ENCODE measurements at regions not wholly inside any gene's neighbourhood (a gene's known extent, or its start where the extent isn't known, plus 50 kb on each side); places are given as distances from the start of the nearest gene placed in this dataset.
"Not testable (repeated sequence)": the region's sequence is repeated elsewhere in the genome, so short reads cannot be mapped to it uniquely, and the experiment has no call there.

DNA sequence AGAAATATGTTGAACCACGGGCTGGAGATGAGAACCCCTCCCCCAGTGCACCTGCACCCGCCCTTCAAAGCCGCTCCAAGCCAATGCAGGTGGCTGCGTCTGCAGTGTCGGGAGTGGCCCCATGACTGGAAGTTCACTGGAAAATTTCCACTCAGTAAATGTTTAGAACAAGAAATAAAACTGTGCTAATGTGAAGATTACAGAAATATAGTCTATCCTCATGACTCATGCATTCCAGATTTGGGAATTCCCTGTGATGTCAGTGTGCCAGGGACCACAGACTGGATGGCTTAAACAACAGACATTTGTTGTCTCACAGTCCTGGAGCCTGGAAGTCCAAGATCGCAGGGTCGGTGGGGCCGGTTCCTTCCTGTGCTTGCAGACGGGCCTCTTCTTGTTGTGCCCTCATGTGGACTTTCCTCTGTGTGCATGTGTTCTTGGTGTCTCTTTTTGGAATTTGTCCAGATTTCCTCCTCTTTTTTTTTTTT, 3967.0 kb upstream of the TPTE start:
- DNase-seq (ENCODE audit: low read depth in 1 of 2, low spot score in 1 of 2) = not testable (repeated sequence)

DNA sequence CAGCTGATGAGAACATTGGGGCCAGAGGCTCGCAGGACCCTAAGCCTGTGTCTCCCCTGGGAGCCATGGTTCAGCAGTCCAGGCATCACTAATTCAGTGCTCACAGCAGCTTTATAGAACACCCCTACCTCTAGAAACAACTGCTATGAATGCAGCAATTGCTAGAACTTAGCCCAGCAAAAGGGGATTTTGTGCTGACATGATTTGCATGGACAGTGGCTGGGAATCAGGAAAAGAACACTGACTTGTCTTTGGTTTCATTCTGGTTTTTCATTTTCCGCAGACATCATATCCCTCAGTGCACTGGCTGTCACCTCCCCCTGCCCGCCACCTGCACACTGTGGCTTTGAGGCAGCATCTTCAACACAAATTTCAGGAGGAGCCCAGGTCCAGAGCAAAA, 3964.9 kb upstream of the TPTE start:
- DNase-seq (ENCODE audit: low read depth in 1 of 2, low spot score in 1 of 2) = not testable (repeated sequence)

DNA sequence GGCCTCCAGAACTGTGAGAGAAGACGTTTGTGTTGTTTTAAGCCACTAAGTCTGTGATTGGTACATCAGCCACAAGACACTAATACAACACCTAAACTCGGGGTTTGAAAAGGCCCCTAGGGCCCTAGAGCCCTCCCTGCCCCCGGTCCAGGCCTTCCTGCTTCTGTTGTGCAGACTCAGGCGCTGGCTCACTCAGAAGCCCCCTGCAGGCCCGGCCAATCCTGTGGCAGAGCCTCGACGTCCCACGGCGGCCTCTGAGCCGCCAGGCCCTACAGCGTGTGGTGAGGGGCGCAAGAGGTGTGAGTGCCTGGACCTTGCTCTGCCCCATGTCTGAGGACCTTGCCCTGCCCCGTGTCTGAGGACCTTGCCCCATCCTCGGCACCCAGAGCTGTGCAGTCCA, 3964.0 kb upstream of the TPTE start:
- DNase-seq (ENCODE audit: low read depth in 1 of 2, low spot score in 1 of 2) = not testable (repeated sequence)

DNA sequence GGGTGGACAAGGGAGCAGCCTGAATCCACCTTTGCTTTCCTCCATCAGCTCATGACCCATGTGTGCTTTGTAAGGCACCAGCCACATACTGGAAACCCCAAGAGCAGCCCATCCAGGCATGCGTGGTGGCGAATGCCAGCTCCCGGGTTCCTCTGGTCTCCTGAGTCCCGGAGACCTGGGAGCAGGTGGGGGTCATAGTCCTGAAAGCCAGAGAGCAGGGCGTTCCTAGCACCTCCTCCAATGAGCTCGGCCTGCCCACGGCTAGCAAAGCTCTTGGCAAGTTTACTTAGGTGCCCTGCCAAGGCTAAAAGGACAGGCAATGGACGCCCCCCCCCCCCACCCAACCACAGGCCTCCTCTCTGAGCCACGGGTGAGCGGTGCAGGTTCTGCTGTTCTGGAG, 3960.2 kb upstream of the TPTE start:
- DNase-seq (ENCODE audit: low read depth in 1 of 2, low spot score in 1 of 2) = not testable (repeated sequence)

DNA sequence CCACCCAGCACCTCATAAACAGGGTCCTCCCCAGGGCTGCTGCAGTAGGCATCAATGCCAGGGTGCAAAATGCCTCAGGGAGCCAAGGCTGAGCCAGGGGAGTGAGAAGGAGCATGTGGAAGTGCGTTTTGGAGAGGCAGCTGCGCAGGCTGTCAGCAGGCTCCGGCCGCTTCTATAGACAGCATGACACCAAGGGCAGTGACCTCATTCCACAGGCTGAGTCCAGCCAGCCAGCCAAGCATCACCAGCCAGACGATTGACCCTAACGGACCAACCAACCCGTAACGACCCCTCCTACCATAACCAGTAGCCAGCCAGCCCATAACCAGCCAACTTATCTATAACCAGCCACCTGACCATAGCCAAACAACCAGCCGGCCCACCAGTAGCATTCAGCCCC, 3959.8 kb upstream of the TPTE start:
- not testable (repeated sequence) for DNase-seq (ENCODE audit: low read depth in 1 of 2, low spot score in 1 of 2)

DNA sequence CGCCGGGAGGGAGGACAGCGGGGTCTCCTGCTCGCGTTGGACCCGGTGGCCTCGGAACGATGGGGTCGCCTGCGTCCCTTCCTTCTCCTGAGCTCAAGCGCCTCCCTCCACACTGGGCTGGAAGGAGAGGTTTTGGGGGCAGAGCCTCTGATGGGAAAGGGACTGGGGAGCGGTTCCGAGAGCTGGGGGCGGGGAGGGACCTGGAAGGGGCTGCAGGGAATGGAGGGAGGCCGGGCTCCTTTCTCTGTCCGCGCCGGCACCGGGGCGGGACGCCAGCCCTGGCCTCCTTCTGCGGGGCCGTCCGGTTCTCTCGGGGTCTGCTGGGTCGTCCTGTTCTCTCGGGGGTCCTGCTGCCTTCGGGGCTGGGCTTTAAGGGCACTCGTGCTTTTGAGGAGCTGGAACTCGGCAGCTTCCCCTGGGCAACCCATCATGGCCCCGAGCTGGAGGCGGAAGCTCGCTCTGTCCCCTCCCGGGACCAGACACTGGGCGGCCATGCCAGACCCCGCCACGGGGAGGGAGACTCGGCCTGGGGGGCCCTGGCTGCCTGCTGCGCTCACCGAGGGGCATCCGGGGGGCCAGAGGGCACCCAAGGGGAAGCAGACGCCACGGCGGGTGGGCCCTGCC, 3956.7 kb upstream of the TPTE start:
- not testable (repeated sequence) for DNase-seq (ENCODE audit: low read depth in 1 of 2, low spot score in 1 of 2)

DNA sequence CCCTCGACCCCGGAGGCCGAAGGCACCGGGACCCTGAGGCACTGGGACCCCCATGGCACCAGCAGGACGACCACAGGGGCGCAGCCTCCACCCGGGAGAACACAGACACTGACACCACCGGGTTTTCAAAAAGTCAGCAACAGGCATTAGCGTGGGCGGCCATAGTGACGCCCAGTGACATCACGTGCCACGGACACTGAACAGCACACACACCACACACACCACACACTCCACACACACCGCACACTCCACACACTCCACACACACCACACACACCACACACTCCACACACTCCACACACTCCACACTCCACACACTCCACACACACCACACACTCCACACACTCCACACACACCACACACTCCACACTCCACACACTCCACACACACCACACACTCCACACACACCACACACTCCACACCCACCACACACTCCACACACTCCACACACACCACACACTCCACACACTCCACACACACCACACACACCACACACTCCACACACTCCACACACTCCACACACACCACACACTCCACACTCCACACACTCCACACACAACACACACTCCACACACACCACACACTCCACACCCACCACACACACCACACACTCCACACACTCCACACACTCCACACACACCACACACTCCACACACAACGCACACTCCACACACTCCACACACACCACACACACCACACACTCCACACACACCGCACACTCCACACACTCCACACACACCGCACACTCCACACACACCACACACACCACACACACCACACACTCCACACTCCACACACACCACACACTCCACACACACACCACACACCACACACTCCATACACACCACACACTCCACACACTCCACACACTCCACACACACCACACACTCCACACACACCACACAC, 3955.9 kb upstream of the TPTE start:
- DNase-seq (ENCODE audit: low read depth in 1 of 2, low spot score in 1 of 2) = peak in 1 of 2 donors; percentile 10

DNA sequence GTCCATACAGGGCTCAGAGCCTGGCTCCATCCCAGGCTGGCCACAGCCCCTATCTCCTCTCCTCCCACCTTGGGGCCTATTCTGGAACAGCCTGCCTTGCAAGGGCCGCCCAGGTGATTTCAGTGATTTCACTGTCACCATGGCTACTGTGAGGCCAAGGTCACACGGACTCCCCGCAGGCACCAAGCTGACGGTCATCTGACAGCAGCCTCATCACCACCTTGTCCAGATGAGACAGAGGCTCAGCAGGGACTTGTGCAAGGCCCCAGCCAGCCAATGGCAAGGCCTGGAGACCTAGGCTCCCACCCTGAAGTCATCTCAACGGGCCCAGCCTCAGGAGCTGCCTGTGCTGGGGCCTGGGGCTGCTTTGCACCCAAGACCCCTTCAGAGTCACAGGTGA, 3953.8 kb upstream of the TPTE start:
- not testable (repeated sequence) for DNase-seq (ENCODE audit: low read depth in 1 of 2, low spot score in 1 of 2)

DNA sequence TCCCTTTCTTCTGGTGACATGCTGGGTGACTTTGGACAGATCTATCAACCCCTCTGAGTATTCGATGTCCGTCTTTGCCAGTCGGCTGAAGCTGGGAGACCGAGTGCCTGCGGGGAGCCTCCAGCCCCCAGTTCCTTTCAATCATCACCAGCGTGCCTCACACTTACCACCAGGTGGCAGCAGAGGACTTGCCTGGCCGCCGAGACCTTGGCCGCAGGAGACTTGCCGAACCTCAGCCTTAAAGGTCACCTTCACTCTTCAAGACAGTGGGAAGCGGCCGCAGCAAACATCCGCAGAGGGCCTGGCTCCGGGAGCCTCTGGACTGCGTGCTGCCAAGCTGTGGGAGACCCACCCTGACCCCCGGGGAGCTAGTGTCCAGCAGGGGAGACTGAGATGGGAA, 3952.2 kb upstream of the TPTE start:
- not testable (repeated sequence) for DNase-seq (ENCODE audit: low read depth in 1 of 2, low spot score in 1 of 2)

DNA sequence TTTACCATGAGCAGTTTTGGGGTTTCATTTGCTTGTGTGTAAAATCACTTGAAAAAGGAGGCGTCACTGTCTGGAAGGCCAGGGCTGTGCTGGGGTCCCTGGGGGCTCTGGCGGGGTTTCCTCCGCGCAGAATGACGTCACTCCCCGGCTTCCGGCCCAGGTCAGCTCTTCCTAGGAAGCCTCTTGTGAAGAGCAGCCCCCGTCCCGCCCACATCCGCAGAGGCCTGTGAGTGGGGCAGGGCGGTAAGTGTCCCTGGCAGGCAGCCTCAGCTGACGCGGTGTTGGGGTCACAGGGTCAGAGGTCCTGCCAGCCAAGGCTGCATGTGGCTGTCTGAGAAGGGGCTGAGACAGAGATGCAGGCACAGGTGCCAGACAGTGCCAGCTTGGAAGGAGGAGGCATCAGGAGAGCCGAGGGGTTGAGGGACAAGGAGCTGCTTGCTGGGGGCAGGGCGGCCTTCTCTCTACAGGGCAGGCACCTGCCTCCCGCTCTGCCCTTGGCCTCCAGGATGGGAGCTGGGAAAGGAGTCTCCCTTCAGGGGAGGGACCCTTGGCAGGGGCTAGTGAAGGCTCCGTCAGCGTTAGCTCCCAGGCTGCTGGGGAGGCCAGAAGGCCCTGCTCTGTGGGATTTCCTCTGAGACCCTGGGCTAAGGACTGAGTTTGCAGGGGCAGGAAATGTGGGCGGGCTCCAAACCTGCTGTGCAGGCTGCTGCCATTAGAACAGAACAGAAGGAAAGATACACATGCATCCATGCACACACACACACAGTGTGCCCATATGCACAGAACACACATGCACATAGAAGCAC, 3951.6 kb upstream of the TPTE start:
- DNase-seq (ENCODE audit: low read depth in 1 of 2, low spot score in 1 of 2) = not testable (repeated sequence)

DNA sequence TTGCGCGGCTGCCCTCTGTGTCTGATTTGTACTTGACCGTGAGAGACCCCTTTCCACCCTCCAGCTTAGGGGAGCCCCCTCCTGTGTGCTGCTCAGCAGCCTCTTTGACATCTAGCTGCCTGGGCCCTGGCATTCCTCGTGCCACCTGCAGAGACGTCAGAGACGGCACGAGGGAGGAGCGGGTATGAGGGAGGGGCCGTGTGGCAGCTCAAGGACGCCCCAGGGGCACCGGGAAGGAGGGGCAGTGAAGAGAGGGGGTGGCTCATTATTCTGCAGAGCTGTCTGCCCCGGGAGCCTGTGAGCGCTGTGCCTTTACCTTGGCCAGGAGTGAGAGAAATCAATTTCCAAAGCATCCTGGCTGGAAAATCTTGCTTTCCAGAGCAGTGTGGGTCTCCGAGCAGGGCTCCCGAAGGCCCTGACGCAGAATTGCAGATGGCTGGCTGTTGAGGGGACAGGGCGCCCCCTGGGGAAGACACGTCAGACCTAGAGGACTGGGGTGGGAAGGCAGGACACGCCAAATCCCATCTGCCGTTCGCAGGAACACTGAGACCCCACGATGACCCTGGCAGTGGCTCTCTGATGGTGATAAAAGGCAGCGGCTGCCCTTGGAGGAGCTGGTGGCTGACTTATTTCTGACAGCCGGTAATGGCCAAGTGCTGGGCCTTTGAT, 3950.5 kb upstream of the TPTE start:
- DNase-seq (ENCODE audit: low read depth in 1 of 2, low spot score in 1 of 2) = not testable (repeated sequence)

DNA sequence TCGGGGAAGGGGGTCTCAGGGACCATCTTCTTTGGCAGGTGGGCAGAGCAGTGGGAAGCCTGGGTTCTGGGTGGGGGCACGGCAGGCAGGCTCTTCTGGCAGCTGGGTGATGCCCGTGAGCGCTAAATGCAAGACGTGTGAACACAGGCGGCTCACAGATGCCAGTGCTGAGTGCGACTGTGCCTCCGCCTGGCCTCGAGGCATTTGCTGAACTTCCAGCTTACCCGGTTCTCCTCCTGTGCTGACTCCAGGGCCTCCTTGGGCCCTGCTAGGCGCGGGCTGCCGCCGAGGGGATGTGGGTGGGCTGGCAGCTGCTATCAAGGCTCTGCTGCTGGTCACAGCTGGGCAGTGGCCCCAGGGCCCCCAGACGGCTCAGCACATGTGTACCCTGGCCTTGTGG, 3947.8 kb upstream of the TPTE start:
- DNase-seq (ENCODE audit: low read depth in 1 of 2, low spot score in 1 of 2) = not testable (repeated sequence)

DNA sequence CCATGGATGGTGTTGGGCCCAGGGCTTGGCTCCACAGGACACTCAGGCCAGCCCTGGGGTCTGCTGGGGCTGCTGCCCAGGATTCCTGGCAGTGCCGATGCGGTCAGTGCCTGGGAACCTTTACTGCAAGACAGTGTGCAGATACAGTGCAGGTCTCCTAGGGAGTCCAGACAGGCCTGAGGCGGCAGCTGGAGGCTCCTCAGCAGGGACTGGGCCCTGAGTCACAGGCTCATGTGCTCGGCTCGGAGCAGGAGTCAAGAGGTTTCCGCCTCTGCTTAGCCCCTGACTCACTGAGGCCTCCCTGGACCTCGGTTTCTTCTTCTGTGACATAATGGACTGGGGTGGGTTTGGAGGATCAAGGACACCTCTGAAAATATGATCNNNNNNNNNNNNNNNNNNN, 3941.6 kb upstream of the TPTE start:
- DNase-seq (ENCODE audit: low read depth in 1 of 2, low spot score in 1 of 2) = not testable (repeated sequence)

Measured in stimulated activated CD4-positive, alpha-beta T cell treated with anti-CD3 and anti-CD28 coated beads, Interleukin-15, amount 100 ng/mL, for 1 hour (primary cell).